Stomach (tissue), 8 donors: ENCODE measurements at regions not wholly inside any gene's neighbourhood (a gene's known extent, or its start where the extent isn't known, plus 50 kb on each side); places are given as distances from the start of the nearest gene placed in this dataset.

Source experiments
- DNase-seq, 2 donors: peaks; one replicate each; pipeline versions ENCODE4 v3.0.0 to v3.0.0-alpha.2; 2013 to 2019
- H3K27ac ChIP-seq, 5 donors: fragments of 200-600 bp in 4 of 5; sonication (generic) in 4 of 5; one replicate each; pipeline ENCODE4 v1.5.1; 2013 to 2019; ENCODE audit warnings: mild to moderate bottlenecking in 1 of 5, moderate library complexity in 1 of 5
- H3K27me3 ChIP-seq, 3 donors: fragments of 200-600 bp; sonication (generic); one replicate each; pipeline ENCODE4 v1.5.1; 2017 to 2019; ENCODE audit warnings: mixed run types in 1 of 3
- H3K36me3 ChIP-seq, 4 donors: fragments of 200-600 bp; sonication (generic); 1 replicate in 3 of 4; 2 replicates in 1 of 4; pipeline ENCODE4 v1.5.1; 2016 to 2019
- H3K4me1 ChIP-seq, 4 donors: fragments of 200-600 bp; sonication (generic); one replicate each; pipeline ENCODE4 v1.5.1; 2016 to 2019
- H3K4me3 ChIP-seq, 4 donors: fragments of 200-600 bp; sonication (generic) in 3 of 4; one replicate each; pipeline ENCODE4 v1.5.1; 2016 to 2019; ENCODE audit warnings: mild to moderate bottlenecking in 1 of 4
- H3K9me3 ChIP-seq, 4 donors: fragments of 200-600 bp; sonication (generic); one replicate each; pipeline ENCODE4 v1.5.1; 2016 to 2019
- EP300 ChIP-seq: sonication (generic); formaldehyde crosslinking; IDR thresholded peaks from one replicate; pipeline ENCODE4 v1.6.1; 2017; ENCODE audit warnings: antibody characterized with exemption
- POLR2A ChIP-seq, 4 donors: fragments of 450-650 bp; IDR thresholded peaks; one replicate each; pipeline ENCODE4 v1.6.1; 2016; ENCODE audit warnings: antibody characterized with exemption in 4 of 4, control low read depth in 2 of 4, mild to moderate bottlenecking in 1 of 4, moderate library complexity in 1 of 4
- POLR2AphosphoS5 ChIP-seq, 3 donors: sonication (generic); formaldehyde crosslinking; IDR thresholded peaks; one replicate each; pipeline ENCODE4 v1.6.1; 2016; ENCODE audit warnings: antibody characterized with exemption in 3 of 3
- WGBS, 5 donors: extraction: QIAGEN DNeasy Blood & Tissue Kit in 3 of 5; methylation state at CpG; one replicate each; pipeline versions ENCODE4 v1.1.5 to v1.1.7; 2013 to 2018; 5-methylcytosine and 5-hydroxymethylcytosine counted together
- intact Hi-C: fragments of 100-400 bp; cut with DNase I; formaldehyde crosslinking; loops from one replicate; pipeline ENCODE4 v1.15.1; 2023; ENCODE audit warnings: low total_unique reads
- TF ChIP-seq, protein P1 (sequence below), 7 experiments: fragments of 450-650 bp in 4 of 7; fragments of 200-600 bp in 3 of 7; sonication (generic) in 3 of 7; IDR thresholded peaks; one replicate each; pipeline ENCODE4 v1.5.1; 2016 to 2019; ENCODE audit warnings: antibody characterized with exemption in 7 of 7, control low read depth in 2 of 7, mild to moderate bottlenecking in 1 of 7
- donor health status: healthy with polysubstance abuse.
- donor health status: Bipolar disorder and iron deficiency.
- donor health status: healthy.

DNA sequence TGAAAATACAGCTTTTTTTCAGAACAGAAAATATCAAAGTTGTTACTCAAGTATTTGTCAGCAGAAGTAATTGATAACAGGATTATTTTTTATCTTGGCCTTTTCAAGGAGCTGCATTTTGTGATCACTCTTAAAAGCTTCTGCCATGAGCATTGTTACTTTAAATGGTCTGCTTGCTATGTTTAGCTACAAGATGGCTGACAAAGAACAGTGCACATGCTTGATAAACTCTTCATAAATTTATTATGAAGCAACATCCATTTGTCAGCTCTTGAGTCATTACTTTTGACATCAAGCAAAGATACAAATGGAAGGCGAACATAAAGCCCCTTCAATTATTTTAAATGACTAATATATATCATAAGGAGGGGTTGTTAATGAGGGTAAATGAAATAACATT, 205.4 kb upstream of the RPS6KA3 start:
- DNase-seq: no peak
- H3K4me1 ChIP-seq: no peaks in the 10 kb centered on the region
- 48 to 90% (median 76%) methylated on average over 1 of the region's 1 CpG for WGBS, 5 donors
- intact Hi-C loops: no loop called here
- H3K4me3 ChIP-seq: no peak overlapping the region
- no peaks in the 10 kb centered on the region for H3K36me3 ChIP-seq
- no peaks in the 10 kb centered on the region for H3K9me3 ChIP-seq
- H3K27ac ChIP-seq: no peak overlapping the region
- no peaks in the 10 kb centered on the region for H3K27me3 ChIP-seq
- no peak for TF ChIP-seq POLR2A (IDR thresholded peaks at IDR 0.05)
- no peak for TF ChIP-seq POLR2AphosphoS5 (IDR thresholded peaks at IDR 0.05)
- TF ChIP-seq, protein P1, sequence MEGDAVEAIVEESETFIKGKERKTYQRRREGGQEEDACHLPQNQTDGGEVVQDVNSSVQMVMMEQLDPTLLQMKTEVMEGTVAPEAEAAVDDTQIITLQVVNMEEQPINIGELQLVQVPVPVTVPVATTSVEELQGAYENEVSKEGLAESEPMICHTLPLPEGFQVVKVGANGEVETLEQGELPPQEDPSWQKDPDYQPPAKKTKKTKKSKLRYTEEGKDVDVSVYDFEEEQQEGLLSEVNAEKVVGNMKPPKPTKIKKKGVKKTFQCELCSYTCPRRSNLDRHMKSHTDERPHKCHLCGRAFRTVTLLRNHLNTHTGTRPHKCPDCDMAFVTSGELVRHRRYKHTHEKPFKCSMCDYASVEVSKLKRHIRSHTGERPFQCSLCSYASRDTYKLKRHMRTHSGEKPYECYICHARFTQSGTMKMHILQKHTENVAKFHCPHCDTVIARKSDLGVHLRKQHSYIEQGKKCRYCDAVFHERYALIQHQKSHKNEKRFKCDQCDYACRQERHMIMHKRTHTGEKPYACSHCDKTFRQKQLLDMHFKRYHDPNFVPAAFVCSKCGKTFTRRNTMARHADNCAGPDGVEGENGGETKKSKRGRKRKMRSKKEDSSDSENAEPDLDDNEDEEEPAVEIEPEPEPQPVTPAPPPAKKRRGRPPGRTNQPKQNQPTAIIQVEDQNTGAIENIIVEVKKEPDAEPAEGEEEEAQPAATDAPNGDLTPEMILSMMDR (IDR thresholded peaks at IDR 0.05): no peak
- TF ChIP-seq EP300: no peak

DNA sequence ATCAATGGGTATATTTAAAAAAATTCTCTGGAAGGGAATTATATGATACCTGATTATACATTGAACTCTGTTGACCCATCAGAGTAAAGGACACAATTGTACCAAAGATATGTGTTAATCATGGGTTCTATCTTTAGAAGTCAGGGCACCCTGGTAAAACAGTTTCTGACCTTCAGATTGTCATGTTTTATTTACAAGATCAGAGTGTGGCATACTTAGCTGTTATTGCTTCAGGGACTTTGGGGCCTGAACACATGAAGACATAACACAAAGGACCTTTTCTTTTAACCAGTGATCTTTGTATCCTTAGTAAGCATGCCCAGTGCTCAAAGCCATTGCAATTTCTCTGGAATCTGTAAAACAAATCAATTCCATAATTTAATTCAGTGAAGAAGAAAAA, 204.8 kb upstream of the RPS6KA3 start:
- Histone ChIP-seq H3K4me1 (no peaks in the 10 kb centered on the region), H3K27ac (no peak overlapping the region), H3K36me3 (no peaks in the 10 kb centered on the region), H3K27me3 (no peaks in the 10 kb centered on the region), H3K9me3 (no peaks in the 10 kb centered on the region), H3K4me3 (no peak overlapping the region)
- TF ChIP-seq POLR2AphosphoS5 (IDR thresholded peaks at IDR 0.05): no peak
- no peak for DNase-seq
- intact Hi-C loops: no loop called here

DNA sequence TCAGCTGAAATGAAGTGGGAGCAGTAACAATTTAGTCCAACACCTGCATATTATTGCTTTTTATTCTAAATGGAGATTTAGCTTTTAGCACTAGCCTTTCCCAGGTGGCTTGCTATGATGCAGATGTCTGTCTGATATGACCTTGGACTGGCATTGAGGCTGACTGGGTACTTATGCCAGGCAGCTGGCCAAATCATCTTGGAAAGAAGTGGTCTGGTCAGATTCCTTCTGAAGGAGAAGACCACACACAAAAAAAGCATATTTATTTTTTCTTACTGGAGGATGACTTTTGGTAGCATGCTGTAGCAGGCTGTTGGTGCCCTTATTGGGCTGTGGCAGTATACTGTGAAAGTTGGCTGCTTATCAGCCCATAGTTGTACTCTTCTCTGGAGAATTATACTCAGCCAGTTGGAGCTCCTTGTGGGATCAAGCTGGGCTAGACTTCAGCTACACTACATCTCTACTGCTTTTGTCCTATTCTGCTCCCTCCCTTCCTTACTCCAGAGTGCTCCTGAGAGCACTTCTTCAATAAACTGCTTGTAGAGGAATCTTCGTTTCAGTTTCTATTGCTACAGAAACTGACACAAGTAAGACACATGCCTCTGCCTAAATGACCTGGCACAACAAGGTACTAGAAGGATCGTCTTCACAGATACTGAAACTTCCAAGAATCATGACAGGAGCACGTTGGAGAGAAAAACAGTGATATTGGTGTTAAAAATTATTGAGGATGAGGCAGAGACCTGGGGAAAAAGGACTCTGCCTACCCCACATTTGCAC, 196.8 kb upstream of the RPS6KA3 start:
- H3K9me3 ChIP-seq: no peaks in the 10 kb centered on the region
- no peak overlapping the region for H3K27ac ChIP-seq
- no peak overlapping the region for H3K4me3 ChIP-seq
- no peaks in the 10 kb centered on the region for H3K27me3 ChIP-seq
- no peaks in the 10 kb centered on the region for H3K36me3 ChIP-seq
- H3K4me1 ChIP-seq: no peaks in the 10 kb centered on the region
- WGBS, 5 donors: 52 to 79% (median 71%) methylated on average over 3 of the region's 3 CpGs
- no peak for DNase-seq
- TF ChIP-seq POLR2A (IDR thresholded peaks at IDR 0.05) (no peak), EP300 (no peak)
- intact Hi-C loops: no loop called here

DNA sequence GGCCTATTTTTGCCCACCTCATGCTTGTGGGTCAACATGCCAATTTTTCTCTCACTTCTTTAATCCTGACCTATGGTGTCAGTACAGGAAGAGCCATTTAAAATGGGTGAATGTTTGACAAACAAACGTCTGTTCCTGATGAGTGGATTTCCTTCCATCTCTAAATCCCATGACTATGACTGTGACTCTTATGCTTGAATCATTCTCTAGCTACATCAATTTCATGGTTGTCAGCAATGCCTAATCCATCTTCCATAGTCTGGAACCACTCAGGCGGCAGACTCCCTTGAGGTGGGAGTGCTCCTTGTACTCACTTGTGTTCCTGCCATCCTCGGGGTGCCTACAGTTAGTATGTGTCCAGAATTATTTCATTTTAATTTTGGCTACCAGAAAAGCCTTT, 194.9 kb upstream of the RPS6KA3 start:
- H3K27me3 ChIP-seq: no peaks in the 10 kb centered on the region
- intact Hi-C loops: no loop called here
- no peaks in the 10 kb centered on the region for H3K36me3 ChIP-seq
- no peak for TF ChIP-seq EP300
- TF ChIP-seq, protein P1 (IDR thresholded peaks at IDR 0.05): no peak
- no peak for TF ChIP-seq POLR2AphosphoS5 (IDR thresholded peaks at IDR 0.05)
- no peak for TF ChIP-seq POLR2A (IDR thresholded peaks at IDR 0.05)
- H3K27ac ChIP-seq: no peak overlapping the region
- no peak for DNase-seq
- no peak overlapping the region for H3K4me3 ChIP-seq
- H3K4me1 ChIP-seq: no peaks in the 10 kb centered on the region
- no peaks in the 10 kb centered on the region for H3K9me3 ChIP-seq
- 45 to 70% (median 60%) methylated on average over 3 of the region's 3 CpGs for WGBS, 5 donors

DNA sequence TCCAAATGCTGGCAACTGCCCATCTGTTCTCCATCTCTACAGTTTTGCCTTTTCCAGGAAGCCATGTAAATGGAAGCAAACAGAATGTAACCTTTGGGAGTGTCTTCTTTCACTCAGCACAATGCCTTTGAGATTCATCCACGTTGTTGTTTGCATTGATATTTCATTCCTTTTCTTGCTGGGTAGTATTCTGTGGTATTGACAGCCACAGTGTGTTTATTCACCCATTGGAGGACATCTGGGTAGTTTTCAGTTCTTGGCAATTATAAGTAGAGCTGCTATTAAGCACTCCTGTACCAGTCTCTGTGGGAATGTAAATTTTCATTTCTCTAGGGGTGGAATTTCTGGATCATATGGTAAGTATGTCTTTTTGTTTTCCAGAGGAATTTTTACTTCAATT, 194.3 kb upstream of the RPS6KA3 start:
- no peak for DNase-seq
- no peak for TF ChIP-seq POLR2AphosphoS5 (IDR thresholded peaks at IDR 0.05)
- TF ChIP-seq, protein P1 (IDR thresholded peaks at IDR 0.05): no peak
- no peak for TF ChIP-seq POLR2A (IDR thresholded peaks at IDR 0.05)
- TF ChIP-seq EP300: no peak
- no peaks in the 10 kb centered on the region for H3K36me3 ChIP-seq
- H3K27ac ChIP-seq: no peak overlapping the region
- no peaks in the 10 kb centered on the region for H3K27me3 ChIP-seq
- WGBS, 5 donors: 15 to 50% (median 26%) methylated on average over 1 of the region's 1 CpG
- no peaks in the 10 kb centered on the region for H3K4me1 ChIP-seq
- intact Hi-C loops: no loop called here
- peaks cover 0 to 2% (median 0%) of the 10 kb centered on the region in 4 donors for H3K9me3 ChIP-seq
- no peak overlapping the region for H3K4me3 ChIP-seq
